ENCODE measurements at regions not wholly inside any gene's neighbourhood (a gene's known extent, or its start where the extent isn't known, plus 50 kb on each side); places are given as distances from the start of the nearest gene placed in this dataset.
"Not testable (repeated sequence)": the region's sequence is repeated elsewhere in the genome, so short reads cannot be mapped to it uniquely, and the experiment has no call there.

- TF ChIP-seq POLR2A (IDR thresholded peaks at IDR 0.05): no peak
- TF ChIP-seq, protein P1, sequence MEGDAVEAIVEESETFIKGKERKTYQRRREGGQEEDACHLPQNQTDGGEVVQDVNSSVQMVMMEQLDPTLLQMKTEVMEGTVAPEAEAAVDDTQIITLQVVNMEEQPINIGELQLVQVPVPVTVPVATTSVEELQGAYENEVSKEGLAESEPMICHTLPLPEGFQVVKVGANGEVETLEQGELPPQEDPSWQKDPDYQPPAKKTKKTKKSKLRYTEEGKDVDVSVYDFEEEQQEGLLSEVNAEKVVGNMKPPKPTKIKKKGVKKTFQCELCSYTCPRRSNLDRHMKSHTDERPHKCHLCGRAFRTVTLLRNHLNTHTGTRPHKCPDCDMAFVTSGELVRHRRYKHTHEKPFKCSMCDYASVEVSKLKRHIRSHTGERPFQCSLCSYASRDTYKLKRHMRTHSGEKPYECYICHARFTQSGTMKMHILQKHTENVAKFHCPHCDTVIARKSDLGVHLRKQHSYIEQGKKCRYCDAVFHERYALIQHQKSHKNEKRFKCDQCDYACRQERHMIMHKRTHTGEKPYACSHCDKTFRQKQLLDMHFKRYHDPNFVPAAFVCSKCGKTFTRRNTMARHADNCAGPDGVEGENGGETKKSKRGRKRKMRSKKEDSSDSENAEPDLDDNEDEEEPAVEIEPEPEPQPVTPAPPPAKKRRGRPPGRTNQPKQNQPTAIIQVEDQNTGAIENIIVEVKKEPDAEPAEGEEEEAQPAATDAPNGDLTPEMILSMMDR (IDR thresholded peaks at IDR 0.05): no peak
- no peak for TF ChIP-seq EP300 (IDR thresholded peaks at IDR 0.05)
- TF ChIP-seq POLR2AphosphoS5 (IDR thresholded peaks at IDR 0.05): no peak
- intact Hi-C loops (cut with DNase I; ENCODE audit: low total_unique reads): no loop called here
- Histone ChIP-seq H3K4me1 (no peaks in the 10 kb centered on the region), H3K36me3 (no peaks in the 10 kb centered on the region), H3K4me3 (no peak overlapping the region), H3K9me3 (peaks cover 0 to 4% (median 0%) of the 10 kb centered on the region in 4 donors), H3K27ac (no peak overlapping the region), H3K27me3 (peaks cover 0 to 53% (median 0%) of the 10 kb centered on the region in 3 donors)
- no peak for DNase-seq
- WGBS, 5 donors: 77 to 81% (median 81%) methylated on average over 16 of the region's 16 CpGs
Measured at GRCh38 chr4:8674311-8674885, 81.8 kb downstream of the CPZ start.

DNA sequence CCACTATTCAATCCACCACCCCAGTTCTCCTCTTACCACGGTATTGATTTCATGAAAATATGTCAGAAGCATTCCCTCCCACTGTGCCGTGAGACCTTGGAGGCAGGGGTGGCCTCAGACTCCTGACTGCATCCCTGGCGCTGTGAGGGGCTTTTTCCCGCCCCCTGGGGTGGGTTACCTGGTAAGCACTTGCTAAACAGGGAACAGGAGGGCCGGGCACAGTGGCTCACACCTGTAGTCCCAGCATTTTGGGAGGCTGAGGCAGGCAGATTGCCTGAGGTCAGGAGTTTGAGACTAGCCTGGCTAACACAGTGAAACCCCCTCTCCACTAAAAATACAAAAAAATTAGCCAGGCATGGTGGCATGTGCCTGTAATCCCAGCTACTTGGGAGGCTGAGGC, 80.5 kb downstream of the CPZ start:
- peaks cover 0 to 52% (median 0%) of the 10 kb centered on the region in 3 donors for H3K27me3 ChIP-seq
- H3K36me3 ChIP-seq; H3K27ac ChIP-seq; intact Hi-C loops (cut with DNase I; ENCODE audit: low total_unique reads); H3K9me3 ChIP-seq; H3K4me3 ChIP-seq; H3K4me1 ChIP-seq; DNase-seq: not testable (repeated sequence)
- WGBS, 5 donors: 38 to 56% (median 47%) methylated on average over 2 to 5 of the region's 5 CpGs

DNA sequence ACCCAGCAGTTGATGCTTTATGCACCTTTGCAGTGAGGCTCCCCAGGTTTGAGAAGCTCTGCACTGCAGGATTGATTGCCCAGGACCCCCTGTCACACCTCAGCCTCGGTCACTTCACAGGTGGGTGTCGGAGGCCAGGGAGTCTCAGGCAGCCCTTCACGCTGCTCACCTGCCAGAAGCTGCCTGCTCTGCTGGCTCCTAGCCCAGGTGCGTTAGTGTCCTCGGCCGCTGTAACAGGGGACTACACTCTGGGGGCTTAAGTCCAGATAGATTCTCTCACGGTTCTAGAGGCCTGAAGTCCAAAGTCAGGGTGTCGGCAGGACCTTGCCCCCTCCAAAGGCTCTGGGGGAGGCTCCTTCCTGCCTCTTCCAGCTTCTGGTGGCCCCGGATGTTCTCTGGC, 79.9 kb downstream of the CPZ start:
- Histone ChIP-seq H3K9me3 (no peaks in the 10 kb centered on the region), H3K27me3 (peaks cover 0 to 52% (median 0%) of the 10 kb centered on the region in 3 donors), H3K4me1 (no peaks in the 10 kb centered on the region), H3K4me3 (no peak overlapping the region), H3K27ac (no peak overlapping the region), H3K36me3 (no peaks in the 10 kb centered on the region)
- DNase-seq: no peak
- intact Hi-C loops (cut with DNase I; ENCODE audit: low total_unique reads): no loop called here
- 49 to 69% (median 64%) methylated on average over 3 to 9 of the region's 9 CpGs for WGBS, 5 donors
- TF ChIP-seq, protein P1 (IDR thresholded peaks at IDR 0.05): no peak
- no peak for TF ChIP-seq POLR2AphosphoS5 (IDR thresholded peaks at IDR 0.05)
- TF ChIP-seq EP300 (IDR thresholded peaks at IDR 0.05): no peak
- TF ChIP-seq POLR2A (IDR thresholded peaks at IDR 0.05): no peak

DNA sequence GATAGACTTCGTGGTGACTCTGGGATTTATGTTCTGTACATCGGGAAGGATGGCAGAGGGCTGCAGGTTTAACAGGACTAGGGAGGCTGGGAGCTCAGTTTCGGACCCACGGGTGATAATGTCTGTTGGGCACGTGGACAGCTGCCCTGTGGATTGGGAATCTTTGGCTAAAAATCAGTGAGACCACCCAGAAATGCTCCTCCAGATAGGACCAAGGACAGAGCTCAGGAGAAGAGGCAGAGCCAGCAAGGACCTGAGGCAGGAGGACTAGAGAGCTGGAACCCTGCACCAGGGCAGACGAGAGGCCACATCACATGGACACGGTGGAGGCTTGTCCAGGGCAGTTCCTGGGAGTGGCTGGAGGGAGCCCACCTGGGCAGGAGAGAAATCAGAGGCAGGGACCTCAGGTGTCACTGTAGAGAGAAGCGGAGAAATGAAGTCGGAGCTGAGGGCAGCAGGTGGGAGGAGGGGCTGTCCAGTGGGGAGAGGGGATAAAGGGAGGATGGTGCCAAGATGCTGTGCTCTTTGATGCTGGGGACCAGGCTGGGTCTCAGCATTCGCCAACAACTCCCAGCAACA, 79.2 kb downstream of the CPZ start:
- no peak overlapping the region for H3K4me3 ChIP-seq
- DNase-seq: no peak
- H3K27ac ChIP-seq: no peak overlapping the region
- H3K4me1 ChIP-seq: no peaks in the 10 kb centered on the region
- intact Hi-C loops (cut with DNase I; ENCODE audit: low total_unique reads): no loop called here
- TF ChIP-seq POLR2AphosphoS5 (IDR thresholded peaks at IDR 0.05): no peak
- TF ChIP-seq, protein P1 (IDR thresholded peaks at IDR 0.05): no peak
- TF ChIP-seq EP300 (IDR thresholded peaks at IDR 0.05): no peak
- H3K9me3 ChIP-seq: no peaks in the 10 kb centered on the region
- WGBS, 5 donors: 52 to 61% (median 58%) methylated on average over 10 of the region's 10 CpGs
- no peaks in the 10 kb centered on the region for H3K36me3 ChIP-seq
- peaks cover 0 to 51% (median 0%) of the 10 kb centered on the region in 3 donors for H3K27me3 ChIP-seq

All from stomach (tissue), 8 donors.